COLO668 (cell line): ENCODE measurements at regions not wholly inside any gene's neighbourhood (a gene's known extent, or its start where the extent isn't known, plus 50 kb on each side); places are given as distances from the start of the nearest gene placed in this dataset.

ENCODE experiments used
- DNase-seq: peaks from one replicate; lab custom pipeline; 2025; ENCODE audit not compliant: unreplicated experiment; lab: John Stamatoyannopoulos, UW

DNA sequence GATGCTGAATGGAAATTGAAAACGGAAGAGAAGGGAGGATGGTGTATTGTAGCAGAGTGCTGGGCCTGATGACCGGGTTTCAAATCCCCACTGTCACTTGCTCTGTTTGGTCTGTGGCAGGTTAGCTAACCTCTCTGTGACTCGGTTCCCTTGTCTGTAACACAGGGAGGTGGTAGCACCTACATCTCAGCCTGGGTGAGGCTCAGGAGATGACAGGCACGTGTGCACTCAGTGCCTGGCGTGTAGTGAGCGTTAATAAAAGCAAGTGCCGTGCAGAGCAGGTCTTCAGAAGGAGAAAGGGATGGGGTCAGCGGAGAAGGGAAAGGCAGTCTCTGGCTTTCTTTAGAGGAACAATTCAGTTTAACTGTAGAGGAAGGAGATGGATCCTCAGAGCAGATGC is 125.5 kb upstream of the SMIM21 start:
- no peak for DNase-seq

DNA sequence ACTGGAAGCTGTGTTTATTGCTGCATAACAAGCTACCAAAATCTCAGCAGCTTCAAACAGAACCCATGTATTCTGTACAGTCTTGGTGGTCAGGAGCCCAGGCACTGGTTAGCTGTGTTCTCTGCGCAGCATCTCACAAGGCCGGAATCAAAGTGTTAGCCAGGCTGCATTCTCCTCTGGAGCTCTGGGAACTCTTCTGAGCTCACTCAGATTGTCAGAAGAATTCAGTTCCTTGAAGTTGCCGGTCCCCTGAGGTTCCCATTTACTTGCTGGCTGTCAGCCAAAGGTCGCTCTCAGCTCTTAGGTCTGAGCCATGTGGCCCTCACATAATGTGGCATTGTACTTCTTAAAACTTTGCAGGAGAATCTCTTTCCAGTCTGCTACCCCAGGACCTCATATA is 123.6 kb upstream of the SMIM21 start:
- no peak for DNase-seq

DNA sequence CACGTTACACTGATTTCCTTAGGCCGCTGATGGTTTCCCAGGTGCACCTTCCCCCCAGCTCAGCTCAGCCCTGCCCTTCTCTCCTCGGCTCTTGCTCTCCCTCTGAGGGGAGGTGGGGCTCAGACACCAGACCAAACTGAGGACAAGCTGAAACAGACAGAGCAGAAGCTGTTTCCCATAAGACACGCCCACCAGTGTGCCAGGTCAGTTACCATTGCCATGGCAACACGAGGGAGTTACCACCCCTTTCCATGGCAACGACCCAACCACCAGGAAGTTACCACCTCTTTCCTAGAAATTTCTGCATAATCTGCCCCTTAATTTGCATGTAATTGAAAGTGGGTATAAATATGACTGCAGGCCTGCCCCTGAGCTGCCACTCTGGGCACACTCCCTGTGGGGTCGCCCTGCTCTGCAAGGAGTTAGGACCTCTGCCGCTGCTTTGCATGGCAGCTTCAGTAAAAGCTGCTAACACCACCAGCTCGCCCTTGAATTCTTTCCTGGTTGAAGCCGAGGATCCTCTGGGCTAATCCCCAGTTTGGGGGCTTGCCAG is 120.9 kb upstream of the SMIM21 start:
- no peak for DNase-seq

DNA sequence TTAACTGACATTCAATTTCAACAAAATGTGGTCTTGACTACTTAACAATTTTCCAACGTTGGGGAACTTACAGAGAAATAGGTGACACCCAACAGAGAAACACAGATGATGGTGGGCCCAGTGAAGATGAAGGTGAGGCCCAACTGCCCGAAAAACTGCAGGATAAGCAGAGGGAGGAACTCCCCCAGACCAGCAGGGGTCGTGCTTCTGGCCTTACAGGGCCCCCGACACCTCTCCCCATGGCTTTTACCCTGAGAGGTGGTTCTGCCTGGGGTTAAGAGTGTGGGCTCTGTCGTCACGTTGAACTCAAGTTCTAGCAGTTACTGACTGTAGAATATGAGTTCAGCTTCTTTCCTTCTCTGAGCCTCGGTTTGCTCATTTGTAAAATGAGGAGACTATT is 119.5 kb upstream of the SMIM21 start:
- DNase-seq: no peak

DNA sequence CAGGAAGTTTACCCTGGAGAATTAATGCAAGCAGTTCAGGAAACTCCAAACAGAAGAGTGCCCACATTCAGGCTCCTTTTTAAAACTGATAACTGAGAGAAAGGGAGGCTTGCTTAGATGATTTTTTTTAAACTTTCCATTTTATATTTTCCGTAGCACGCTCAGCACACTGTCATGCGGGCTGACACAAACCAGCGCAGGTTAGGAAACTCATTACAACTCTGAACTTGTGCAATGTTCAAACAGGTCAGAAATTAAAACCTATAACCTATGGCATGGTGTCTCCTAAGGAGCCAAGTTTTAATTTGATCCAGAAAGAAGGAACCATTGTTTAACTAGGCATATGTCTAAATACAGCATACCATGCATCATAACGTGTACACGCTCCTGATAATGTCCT is 117.7 kb upstream of the SMIM21 start:
- DNase-seq: no peak

DNA sequence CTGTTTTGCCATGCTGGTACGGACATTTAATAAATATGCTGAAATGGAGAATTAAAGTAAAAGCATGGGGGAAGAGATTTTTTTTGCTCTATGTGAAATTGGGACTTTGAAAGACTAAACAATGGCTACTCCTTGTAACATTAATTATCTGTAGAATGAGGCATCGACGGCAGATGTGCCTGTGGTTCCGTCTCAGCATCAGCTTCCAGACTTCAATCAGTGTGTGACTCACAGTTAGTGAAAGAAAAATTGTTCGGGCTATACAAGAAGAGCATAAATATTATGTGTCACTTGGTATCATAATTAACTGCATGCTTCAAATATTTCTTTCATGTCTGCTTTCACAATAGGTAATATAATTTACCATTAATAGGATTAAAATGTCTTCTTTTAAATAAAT is 117.0 kb upstream of the SMIM21 start:
- DNase-seq: no peak

DNA sequence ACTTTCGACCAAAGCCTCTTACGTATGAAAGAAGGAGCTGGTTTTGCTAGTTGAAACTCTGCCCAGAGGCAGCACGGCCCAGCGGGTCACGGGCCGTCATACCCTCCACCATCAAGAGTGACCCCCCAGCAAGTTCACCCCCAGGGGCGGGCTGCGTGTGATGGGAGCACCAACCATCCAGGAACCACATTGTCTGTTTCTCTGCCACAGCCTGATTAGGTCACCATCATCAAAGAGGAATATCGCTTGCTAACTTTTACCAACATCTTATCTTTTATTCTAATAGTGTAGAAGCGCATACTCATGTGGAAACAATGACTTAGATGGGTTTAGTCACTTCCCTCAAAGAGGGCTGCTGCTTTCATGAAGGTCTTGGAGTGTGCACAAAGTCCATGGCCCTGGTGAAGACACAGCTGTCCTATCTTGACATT is 116.6 kb upstream of the SMIM21 start:
- DNase-seq: no peak

DNA sequence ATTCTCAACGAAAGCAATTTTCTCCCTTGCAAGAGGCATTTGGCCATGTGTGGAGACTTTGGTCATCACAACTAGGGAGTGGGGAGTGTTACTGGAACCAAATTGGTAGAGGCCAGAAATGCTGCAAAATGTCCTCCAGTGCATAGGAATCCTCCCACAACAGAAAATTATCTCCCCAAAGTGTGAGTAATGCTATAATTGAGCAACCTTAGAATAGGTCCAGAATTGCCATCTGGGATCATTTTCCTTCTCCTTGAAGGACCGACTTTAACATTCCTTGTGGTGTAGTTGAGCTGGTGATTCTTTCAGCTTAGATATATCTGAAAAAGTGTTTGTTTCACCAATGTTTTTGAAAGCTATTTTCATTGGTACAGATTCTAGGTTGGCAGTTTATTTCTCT is 111.2 kb upstream of the SMIM21 start:
- DNase-seq: no peak

DNA sequence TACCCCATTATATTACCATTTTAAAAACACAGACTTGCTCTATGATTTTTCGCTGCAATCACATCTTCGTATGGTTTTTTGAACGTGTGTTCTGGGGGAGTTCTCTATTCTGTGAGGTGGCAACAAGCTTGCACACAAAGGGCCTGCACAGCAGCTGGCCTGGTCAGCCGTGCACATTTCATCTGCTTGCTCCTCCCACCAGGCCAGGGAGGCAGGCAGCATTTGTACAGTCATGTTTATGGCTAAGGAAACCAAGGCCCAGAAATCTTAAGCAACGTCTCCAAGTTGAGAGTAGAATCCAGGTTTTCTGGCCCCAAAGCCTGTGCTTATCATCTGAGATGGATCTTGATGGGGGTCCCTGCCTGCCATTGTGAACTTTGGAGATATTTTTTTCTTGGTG is 106.4 kb upstream of the SMIM21 start:
- no peak for DNase-seq

DNA sequence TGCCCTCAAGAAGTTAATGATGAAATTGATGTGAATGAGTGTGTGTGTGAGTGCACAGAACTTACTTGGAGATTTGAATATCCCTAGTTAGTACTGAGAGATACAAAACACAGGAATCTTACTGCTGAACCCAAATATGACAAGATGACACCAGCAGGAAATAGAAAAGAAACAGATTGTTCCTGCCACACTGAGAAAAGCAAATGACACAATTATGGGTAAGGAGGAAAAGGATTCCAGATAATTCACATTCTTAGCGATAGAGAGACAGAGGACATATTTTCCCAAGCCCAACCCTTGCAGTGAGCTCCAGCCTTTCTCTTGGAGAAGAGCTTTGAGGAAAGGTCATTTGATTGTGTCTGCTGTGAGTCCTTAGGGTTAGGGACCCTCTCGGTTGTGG is 105.7 kb upstream of the SMIM21 start:
- no peak for DNase-seq

DNA sequence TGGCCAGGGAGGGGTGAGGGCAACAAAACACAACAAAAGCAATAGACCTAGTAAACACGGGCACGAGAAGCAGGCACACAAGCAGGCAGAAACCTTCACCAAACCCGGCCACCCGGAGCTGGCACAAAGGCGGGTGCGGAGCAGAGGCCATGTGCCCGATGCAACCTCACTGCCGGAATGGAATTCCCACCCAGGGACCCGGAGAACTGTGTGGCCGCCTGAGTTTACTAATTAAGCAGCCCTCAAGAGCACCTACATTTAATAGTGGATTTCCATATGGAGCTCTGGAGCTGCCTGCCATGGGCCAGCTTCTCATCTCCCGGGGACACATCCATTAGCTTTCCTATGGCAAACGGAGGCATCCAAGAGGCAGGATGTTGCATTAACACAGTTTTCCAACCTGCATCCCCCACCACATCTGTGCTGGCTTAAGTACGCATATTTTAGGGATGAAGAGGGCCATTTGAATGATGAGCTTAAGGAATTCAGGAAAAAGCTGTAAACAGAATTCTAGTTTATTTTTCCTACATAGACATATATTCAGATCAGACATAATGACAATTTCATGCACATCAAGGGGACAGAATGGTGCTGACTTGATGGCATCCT is 104.5 kb upstream of the SMIM21 start:
- DNase-seq: no peak

DNA sequence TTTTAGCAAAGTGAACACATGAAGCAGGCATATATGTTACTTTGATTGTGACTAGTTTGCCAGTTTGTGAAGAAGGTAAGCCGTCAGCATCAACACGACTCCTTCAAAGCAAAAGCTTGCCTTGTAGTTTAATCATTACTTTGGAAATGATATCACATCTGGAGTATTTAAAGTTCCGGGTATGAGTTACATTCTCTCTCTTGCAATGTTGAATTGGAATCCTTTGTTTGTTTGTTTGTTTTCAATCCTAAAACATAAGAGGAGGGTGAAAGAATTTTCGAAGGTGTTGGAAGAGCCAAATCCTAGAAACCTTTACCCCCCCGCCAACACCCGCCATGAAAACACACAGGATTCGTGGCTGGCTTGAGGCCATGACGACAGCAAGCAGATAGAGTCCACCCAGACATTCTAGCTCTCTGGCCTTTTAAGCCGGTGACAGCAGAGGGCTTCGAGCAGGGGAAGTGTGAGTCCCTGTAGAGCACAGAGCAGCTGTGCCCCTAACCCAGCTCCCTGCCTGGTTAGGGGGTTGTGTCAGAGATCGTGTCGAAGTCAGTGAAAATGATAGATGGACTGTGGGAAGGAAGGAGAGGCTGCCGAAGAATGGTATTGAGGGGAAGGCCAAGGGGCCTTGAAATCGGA is 103.8 kb upstream of the SMIM21 start:
- no peak for DNase-seq

DNA sequence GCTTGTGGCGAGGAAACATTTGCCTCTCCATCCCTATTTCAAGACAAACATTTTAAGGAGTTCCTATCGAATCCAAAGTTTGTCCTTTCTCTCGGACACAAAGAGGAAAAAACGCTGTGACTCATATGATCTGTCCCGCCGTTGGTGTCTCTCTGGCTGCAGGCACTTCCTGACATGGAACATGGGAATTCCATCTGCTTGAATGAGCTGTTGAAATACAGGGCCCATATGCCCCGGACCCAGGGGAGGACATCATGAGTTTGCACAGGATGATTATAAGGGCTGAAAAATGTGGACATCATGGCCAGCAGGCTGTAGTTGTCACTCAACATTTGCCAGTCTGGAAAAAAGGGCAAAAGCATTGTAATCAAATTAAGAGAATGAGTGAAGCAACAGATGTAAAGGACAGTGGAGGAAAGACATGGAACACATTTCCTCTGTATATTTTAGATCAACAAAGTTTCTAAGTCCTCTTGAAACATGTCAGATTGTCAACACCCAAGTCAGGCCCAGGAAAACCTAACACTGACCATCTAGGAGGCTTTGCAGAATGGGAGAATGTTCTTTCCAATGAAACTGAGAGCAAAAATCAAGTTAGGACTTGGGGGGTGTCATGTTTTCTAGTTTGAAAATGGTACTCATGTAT is 103.2 kb upstream of the SMIM21 start:
- DNase-seq: no peak

DNA sequence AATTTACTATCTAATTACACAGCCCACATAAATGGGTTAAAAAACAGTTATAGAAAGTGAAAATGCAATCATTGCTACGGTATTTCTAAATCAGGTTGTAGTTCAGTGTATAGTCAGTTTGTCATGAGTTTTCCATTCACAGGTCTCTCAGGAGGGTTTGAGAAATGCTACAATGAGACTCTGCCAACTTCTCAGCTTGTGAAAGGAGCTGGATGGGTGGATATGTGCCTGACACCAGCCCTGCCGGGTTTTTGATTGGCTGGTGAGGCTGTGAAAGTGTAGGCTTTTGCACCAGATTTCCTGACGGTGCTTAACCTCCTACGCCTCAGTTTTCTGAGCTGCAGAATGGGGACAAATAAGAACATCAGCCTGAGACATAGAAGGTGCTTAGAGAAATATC is 102.6 kb upstream of the SMIM21 start:
- DNase-seq: no peak

DNA sequence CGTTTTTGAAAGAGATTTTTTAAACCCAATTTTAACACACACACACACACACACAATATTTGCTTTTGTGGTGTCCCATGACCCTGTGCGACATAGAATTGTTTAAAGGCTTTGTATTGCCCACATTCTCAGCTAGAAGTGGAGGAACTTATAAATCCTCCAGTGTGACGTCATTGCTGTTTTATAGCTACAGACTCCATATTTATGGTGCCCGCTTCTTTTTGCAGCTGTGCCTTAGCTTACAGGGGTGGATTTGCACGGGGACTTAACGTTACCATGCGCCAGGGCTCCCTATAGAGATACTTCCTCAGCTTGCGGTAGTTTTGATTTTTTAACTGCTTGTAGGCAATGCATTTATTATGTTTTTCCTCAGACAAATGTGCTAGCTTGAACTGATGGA is 101.9 kb upstream of the SMIM21 start:
- no peak for DNase-seq

DNA sequence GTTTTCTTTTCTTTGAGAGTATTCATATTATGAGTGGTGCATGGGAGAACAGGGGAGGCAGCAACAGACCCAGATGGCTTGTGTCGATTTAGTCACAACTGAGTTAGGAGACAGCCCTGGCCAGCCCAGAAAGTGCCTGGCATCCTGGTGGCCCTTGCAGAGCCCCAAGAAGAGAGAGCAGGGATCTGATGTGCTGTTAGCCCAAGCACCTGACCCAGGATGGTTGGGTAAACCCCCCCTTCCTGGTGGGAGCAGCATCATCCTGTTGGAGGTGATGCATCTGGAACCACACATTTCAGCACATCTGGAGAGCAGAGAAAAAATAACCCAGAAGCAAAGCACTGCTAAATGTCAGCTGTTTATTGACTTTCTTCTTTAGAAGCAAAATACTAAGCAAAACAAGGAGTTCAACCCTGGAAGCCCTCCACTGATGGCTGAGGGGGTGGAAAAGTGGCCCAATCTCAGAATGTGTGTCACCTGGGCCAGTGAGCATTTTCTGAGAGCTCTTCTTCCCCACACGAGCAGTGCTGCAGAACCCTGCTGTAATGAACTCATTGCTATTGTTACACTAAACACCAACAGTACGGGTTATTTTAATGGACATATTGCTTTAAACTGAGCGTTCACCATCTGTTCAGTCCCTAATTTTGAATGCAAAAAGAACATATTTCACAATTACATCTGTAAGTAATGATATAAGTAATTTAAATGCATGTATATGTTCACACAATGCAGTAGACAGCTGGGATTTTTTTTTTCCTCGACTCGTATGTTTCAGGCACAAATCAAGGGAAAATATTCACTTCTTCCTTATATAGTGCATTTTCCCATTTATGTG is 100.6 kb upstream of the SMIM21 start:
- DNase-seq: no peak

DNA sequence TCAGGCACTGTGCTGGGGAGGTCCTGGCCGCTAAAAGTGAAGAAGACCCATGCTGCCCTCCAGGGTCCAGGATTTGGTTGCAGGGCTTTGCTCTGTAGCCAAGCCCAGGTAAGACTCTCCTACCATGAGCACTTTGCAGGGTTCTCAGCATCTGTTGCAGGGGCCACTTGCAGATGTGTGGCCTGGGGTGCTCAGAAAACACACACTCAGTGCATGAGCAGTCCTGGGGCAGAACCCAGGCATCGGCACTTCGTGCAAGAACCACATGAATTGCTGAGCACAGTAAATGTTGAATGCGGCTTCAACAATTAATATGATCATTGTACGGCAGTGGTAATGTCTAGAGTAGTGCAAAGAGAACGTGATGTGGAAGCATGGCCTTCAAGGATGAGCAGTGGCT is 98.5 kb upstream of the SMIM21 start:
- DNase-seq: no peak

DNA sequence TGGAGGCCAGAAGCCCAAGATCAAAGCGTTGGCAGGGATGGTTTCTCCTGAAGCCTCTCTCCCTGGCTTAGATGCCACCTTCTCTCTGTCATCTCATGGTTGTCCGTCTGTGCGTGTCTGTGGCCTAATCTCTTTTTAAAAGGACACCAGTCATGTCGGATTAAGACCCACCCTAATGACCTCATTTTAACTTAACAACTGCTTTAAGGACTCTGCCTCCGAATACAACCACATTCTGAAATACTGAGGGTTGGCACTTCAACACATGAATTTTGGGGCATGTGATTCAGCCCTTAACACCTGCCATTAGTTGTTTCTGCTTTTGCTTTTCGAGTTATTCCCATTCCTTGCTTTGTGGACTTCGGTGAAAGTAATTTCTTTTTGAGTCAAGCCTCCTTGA is 97.8 kb upstream of the SMIM21 start:
- DNase-seq: no peak

DNA sequence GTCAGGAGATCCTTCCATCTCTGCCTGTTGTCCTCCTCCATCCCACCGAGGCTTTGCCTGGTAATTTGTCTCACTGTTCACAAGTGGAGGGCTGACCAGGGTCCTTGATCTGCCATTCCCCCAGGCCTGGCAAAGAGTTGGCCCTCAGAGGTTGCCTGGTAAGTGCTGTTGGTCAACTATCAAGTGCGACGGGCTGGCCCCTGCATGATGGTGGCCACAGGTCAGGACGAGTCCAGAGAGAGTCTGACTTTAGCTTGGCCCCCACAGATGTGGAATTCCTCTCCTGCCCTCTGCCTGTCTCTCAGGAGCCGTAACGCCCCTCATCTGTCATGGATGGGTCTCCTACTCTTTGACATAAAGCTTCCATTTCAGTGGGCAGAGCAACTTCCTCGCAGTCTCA is 97.3 kb upstream of the SMIM21 start:
- DNase-seq: no peak

DNA sequence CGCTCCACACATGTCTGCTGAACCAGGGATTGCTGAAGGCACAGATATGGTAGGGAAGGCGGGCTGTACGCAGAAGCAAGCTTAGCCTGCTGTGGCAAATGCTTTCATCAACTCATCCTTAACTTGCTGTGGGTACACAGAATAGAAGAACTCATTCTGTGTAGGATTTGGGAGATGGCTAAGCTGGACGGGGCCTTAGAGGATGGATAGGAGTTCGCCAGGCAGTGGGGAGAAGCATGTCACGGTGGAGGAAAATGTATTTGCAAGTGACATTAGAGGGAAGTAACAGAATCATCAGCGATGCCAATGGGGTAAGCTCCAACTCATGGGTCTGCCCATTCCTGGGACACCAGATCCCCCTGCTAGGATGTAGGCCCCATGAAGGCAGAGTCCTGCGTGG is 96.7 kb upstream of the SMIM21 start:
- no peak for DNase-seq

DNA sequence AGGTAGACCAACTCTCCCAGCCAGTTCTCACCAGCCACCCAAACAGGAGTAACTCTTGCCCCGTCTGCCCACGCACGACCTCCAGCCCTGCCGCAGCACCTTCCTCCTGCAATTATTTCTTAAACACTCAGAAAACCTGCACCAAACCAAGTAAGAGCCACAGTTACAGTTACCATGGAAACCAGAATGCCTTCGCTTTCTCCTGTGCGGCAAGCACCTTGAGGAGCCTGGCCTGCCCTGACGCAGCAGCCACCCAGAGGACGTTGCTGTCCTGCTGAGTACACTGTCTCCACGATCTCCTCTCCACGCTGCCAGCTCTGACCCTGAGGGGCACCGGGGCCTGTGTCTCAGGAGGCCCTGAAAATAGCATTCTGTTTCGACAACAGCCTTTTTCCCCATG is 94.3 kb upstream of the SMIM21 start:
- no peak for DNase-seq

DNA sequence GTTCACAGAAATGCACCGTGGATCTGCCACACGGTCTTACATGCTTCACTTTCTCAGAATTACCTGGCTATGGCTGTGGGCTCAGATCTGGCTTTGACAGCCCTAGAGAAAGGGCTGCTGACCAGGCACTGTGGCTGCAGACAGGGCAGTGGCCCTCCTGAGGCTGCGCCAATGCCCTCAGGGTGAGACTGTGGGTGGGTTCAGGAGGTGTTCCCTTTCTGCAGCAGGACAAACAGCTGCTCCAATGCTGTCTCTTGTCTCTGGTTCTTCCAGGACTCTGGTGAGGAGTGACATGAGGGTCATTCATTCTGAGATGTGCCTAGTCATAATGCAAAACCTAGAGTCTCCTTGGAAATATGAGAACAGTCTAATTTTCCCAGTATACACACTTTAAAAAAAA is 90.5 kb upstream of the SMIM21 start:
- DNase-seq: no peak
